Skeletal muscle tissue (tissue), 3 donors: ENCODE measurements at regions not wholly inside any gene's neighbourhood (a gene's known extent, or its start where the extent isn't known, plus 50 kb on each side); places are given as distances from the start of the nearest gene placed in this dataset.

Source experiments
- H3K27ac ChIP-seq: one replicate; pipeline ENCODE4 v1.7.0; 2013; ENCODE audit warnings: mild to moderate bottlenecking, low read depth, low read length, inconsistent platforms
- H3K27me3 ChIP-seq, 3 donors: one replicate each; pipeline ENCODE4 v1.7.0; 2013; ENCODE audit warnings: low read length in 3 of 3; ENCODE audit not compliant: control insufficient read depth in 3 of 3, insufficient read depth in 3 of 3
- H3K36me3 ChIP-seq, 3 donors: one replicate each; pipeline ENCODE4 v1.7.0; 2013; ENCODE audit warnings: low read length in 3 of 3; ENCODE audit not compliant: control insufficient read depth in 3 of 3, insufficient read depth in 3 of 3
- H3K4me1 ChIP-seq, 3 donors: one replicate each; pipeline ENCODE4 v1.7.0; 2013; ENCODE audit warnings: low read length in 3 of 3, mild to moderate bottlenecking in 3 of 3; ENCODE audit not compliant: control insufficient read depth in 3 of 3, insufficient read depth in 3 of 3
- H3K4me3 ChIP-seq, 3 donors: one replicate each; pipeline ENCODE4 v1.7.0; 2013; ENCODE audit warnings: low read length in 3 of 3
- H3K9ac ChIP-seq, 3 donors: one replicate each; pipeline ENCODE4 v1.7.0; 2013; ENCODE audit warnings: low read length in 3 of 3, mild to moderate bottlenecking in 3 of 3, moderate library complexity in 2 of 3, low read depth in 1 of 3
- H3K9me3 ChIP-seq, 3 donors: one replicate each; pipeline ENCODE4 v1.7.0; 2013; ENCODE audit warnings: low read length in 3 of 3; ENCODE audit not compliant: control insufficient read depth in 3 of 3
- donor health status: Osteomylitis.

DNA sequence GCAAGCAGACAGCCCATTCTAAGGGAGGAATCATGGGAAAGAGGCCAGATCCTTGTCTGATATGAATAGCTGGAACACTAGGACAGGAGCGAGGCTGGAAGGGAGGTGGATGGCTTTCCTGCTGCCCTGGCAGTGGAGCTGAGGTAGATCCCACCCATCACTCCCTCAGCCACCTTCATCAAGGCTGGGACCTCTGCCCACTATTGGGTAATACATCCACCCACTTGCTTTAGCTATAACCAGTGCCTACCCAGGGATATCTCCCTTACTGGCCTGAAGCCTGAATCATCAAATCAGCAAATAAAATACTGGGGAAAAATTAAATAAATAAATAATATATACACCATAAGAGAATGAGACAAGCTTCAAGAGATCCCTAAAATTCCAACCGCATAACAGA is 183.2 kb upstream of the KYNU start:
- Histone ChIP-seq H3K36me3 (no peaks in the 10 kb centered on the region), H3K9ac (no peak overlapping the region), H3K9me3 (peaks cover 0 to 3% (median 0%) of the 10 kb centered on the region in 3 donors), H3K27me3 (no peaks in the 10 kb centered on the region), H3K4me3 (no peak overlapping the region), H3K4me1 (no peaks in the 10 kb centered on the region), H3K27ac (no peak overlapping the region)

DNA sequence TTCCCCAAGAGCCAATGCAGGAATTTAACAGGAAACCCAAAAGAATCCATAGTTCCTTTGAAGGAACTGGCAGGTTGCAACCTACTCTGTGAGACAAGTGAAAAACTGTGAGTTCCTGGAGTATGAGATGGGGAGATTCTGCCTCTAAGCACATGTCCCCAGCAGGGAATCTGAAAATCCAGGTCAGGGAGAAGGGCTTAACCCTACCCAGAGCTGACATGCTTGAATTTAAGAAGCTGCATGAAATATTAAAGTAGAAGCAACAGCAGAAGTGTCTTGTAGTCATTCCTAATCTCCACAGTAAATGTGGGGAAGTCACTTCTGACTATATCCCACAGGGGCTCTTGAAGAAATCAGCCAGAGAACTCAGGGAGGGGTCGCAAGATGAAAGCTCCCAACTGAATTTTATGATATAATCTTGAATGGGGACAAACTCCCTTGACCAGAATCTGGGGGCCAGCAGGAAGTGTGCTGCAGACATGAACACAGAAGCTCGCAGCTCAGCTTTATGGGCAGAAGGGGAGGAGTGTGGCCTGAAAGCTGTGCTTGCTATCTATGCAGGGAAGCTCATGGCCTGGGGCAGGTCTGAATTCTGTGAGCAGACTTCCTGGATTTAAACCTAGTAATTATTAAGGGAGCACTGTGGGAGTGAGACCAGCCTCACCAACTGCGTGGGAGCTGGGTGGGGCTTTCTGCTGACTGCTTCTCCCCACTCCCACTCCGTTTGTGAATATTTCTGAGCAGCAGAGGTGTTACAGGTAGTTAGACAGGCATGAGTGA is 184.1 kb upstream of the KYNU start:
- Histone ChIP-seq H3K4me3 (no peak overlapping the region), H3K27ac (no peak overlapping the region), H3K9ac (no peak overlapping the region), H3K36me3 (no peaks in the 10 kb centered on the region), H3K9me3 (peaks cover 0 to 3% (median 0%) of the 10 kb centered on the region in 3 donors), H3K27me3 (no peaks in the 10 kb centered on the region), H3K4me1 (no peaks in the 10 kb centered on the region)

DNA sequence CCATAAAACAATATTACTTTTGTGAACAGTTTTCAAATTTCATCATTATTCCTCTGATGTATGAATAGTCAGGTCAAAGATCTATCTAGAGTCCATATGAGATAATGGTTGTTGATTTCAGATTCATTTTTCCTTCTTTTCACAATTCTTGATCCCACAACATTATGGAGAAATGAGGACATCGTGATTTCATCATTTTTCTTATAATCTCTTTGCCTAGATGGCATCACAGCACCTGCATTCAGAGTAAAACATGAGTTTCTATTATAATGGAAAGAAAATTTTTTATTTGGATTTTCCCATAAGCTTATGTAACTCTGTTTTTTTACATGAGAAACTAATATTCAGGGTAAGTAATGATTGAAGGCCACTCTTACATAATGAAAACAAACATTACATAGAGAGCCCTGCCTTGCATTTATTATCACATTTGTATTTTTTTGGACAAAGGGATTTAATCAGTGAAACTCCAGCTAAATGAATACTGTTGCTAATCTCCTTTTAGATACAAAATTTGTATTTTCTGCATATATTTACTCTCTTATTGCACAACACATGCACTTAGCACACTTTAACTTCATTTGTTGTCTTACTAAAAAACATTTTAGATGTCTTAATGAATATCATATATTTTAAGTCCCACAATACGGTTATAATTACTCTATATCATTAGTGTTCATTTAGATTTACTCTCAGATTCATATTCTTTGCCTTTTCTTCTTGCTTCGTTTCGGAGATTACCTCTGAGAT is 188.4 kb upstream of the KYNU start:
- peaks cover 0 to under 1% (median 0%) of the 10 kb centered on the region in 3 donors for H3K9me3 ChIP-seq
- no peak overlapping the region for H3K4me3 ChIP-seq
- no peaks in the 10 kb centered on the region for H3K4me1 ChIP-seq
- H3K27me3 ChIP-seq = no peaks in the 10 kb centered on the region
- no peak overlapping the region for H3K9ac ChIP-seq
- no peaks in the 10 kb centered on the region for H3K36me3 ChIP-seq
- H3K27ac ChIP-seq = no peak overlapping the region

DNA sequence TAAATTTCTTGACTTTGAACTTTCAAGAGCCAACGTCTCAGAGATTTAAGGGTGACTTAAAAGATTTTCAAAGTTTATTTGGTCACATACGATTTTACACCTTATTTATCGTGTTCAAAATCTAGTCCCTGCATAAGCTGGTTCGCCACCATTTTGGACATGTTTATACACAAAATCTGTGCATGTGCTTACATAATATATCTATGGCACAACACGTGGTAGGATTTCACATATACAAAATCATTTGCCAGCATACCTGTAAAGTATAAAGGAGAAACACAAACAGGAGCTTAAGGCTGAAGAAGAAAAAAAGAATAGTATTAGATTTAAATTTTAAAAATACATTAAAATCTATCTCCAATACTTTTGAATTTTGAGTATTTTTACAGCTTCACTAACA is 190.0 kb upstream of the KYNU start:
- H3K4me3 ChIP-seq = no peak overlapping the region
- H3K4me1 ChIP-seq = no peaks in the 10 kb centered on the region
- no peaks in the 10 kb centered on the region for H3K36me3 ChIP-seq
- H3K27me3 ChIP-seq = no peaks in the 10 kb centered on the region
- H3K9me3 ChIP-seq = no peaks in the 10 kb centered on the region
- H3K9ac ChIP-seq = no peak overlapping the region
- H3K27ac ChIP-seq = no peak overlapping the region

DNA sequence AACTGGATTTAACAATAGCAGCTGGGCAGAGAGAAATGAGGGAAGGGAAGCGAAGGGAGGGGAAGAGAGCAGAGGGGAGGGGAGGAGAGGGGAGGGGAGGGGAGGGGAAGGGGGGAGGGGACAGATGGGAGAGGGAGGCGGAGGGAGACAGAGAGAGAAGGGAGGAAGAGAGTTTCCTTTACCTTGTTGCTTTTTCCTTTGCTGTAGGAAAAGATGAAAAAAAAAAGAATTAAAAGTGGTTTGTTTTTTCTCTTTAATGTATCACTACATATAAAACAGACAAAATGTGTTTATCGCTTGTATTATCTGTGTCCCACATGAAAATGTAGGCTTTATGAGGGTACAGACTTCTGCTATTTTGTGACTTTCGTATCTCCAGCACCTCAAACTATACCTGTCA is 190.4 kb upstream of the KYNU start:
- H3K27me3 ChIP-seq = no peaks in the 10 kb centered on the region
- H3K36me3 ChIP-seq = no peaks in the 10 kb centered on the region
- H3K9ac ChIP-seq = no peak overlapping the region
- no peaks in the 10 kb centered on the region for H3K9me3 ChIP-seq
- no peaks in the 10 kb centered on the region for H3K4me1 ChIP-seq
- no peak overlapping the region for H3K27ac ChIP-seq
- no peak overlapping the region for H3K4me3 ChIP-seq

DNA sequence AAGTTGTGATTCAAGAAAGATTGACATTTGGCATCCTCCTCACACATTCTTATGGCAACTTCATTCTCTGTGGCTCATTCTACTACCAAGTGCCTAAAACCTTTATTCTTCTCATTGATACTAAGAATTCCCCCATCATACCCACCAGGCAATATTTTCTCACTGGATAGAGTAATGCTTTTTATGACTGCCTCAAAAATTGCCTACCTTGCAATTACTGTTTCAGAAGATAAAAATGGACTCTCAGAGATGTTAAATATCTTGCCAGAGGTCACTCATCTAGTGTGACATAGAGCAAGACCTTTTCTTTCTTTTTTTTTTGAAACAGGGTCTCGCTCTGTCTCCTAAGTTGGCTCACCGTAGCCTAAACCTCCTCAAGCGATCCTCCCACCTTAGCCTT is 192.8 kb upstream of the KYNU start:
- Histone ChIP-seq H3K4me3 (no peak overlapping the region), H3K27me3 (no peaks in the 10 kb centered on the region), H3K27ac (no peak overlapping the region), H3K4me1 (no peaks in the 10 kb centered on the region), H3K9ac (no peak overlapping the region), H3K36me3 (no peaks in the 10 kb centered on the region), H3K9me3 (no peaks in the 10 kb centered on the region)

DNA sequence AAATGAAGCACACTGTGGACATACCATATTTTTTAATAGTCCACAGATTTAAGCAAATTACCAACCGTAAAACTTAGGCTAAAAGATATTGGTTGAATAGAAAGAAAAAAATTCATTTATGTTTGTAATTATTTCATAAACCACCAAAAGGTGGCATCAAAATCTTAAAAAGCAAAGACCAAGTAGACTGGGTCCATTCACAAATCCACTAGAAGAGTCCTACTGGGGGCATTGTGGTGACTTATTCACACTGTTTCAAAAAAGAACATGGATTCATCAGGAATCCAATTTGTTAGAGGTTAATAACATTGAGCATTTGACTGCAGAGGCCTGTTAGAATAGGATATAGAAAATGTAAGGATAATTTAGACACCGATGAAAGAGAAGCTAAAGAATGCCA is 194.9 kb upstream of the KYNU start:
- Histone ChIP-seq H3K27ac (no peak overlapping the region), H3K36me3 (no peaks in the 10 kb centered on the region), H3K9me3 (no peaks in the 10 kb centered on the region), H3K4me3 (no peak overlapping the region), H3K27me3 (no peaks in the 10 kb centered on the region), H3K4me1 (no peaks in the 10 kb centered on the region), H3K9ac (no peak overlapping the region)

DNA sequence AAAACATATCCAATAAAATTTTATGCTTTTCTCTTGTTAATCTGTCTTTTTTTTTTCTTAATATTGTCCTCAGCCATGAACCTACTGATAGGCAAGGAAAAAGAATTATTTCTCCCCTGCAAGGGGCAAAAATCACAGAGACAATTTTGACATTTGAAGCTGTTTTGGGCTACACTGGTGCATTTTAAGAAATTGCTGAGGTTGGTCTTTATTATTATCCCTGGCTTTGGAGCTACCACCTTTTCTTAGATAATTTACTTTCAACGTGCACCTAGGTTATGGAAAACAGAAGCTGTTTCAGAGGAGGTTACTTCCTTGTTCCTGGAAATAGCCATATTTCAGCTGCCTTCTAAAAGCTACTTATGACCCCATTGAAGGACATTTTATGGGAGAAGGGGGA is 195.5 kb upstream of the KYNU start:
- Histone ChIP-seq H3K9me3 (no peaks in the 10 kb centered on the region), H3K4me3 (no peak overlapping the region), H3K4me1 (no peaks in the 10 kb centered on the region), H3K27me3 (no peaks in the 10 kb centered on the region), H3K27ac (no peak overlapping the region), H3K36me3 (no peaks in the 10 kb centered on the region), H3K9ac (no peak overlapping the region)

DNA sequence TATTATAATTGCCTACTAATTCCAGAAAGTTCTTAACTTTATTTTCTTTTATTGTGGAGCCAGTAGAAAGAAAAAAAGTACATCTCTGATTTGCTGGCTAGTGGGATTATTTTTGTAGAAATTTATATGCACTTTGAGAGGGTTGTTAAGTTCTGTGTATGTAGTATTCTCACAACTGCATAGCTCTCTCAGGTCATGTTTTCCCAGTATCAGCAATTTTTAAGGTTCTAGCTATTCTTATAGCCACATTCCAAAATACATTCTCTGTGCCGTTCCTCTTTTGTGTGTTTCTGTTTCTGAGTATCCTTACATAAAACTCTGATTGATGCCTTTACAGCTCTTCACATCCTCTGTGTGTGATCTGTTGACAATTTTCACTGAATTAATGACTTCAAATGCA is 199.3 kb upstream of the KYNU start:
- no peaks in the 10 kb centered on the region for H3K27me3 ChIP-seq
- H3K9ac ChIP-seq = no peak overlapping the region
- H3K36me3 ChIP-seq = no peaks in the 10 kb centered on the region
- H3K27ac ChIP-seq = no peak overlapping the region
- no peak overlapping the region for H3K4me3 ChIP-seq
- no peaks in the 10 kb centered on the region for H3K9me3 ChIP-seq
- no peaks in the 10 kb centered on the region for H3K4me1 ChIP-seq

DNA sequence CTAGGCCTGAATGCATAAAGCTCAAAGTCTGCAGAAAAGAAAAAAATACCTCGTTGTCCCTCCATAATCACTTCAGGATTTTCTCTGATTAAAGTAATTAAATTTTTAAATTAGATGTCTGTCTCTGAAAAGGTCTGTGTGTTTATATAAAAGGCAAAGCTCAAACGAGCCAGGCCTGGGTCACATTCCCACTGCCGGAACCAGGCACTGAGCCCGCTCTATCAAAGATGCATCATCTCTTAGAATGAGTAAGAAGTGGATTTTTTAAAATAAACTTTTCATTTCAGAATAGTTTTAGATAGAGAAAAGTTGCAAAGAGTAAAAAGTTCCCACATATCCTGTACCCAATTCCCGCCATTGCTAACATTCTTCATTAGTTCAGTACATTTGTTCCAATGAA is 202.1 kb upstream of the KYNU start:
- H3K9me3 ChIP-seq = no peaks in the 10 kb centered on the region
- H3K27ac ChIP-seq = no peak overlapping the region
- H3K9ac ChIP-seq = no peak overlapping the region
- no peaks in the 10 kb centered on the region for H3K27me3 ChIP-seq
- no peaks in the 10 kb centered on the region for H3K4me1 ChIP-seq
- no peak overlapping the region for H3K4me3 ChIP-seq
- H3K36me3 ChIP-seq = no peaks in the 10 kb centered on the region
